Tibial nerve (tissue), 4 donors: ENCODE measurements at regions not wholly inside any gene's neighbourhood (a gene's known extent, or its start where the extent isn't known, plus 50 kb on each side); places are given as distances from the start of the nearest gene placed in this dataset.
"Not testable (repeated sequence)": the region's sequence is repeated elsewhere in the genome, so short reads cannot be mapped to it uniquely, and the experiment has no call there.

Experiments used
- DNase-seq, 2 donors: peaks; one replicate each; pipeline ENCODE4 v3.0.0-alpha.2; 2019; ENCODE audit warnings: low spot score in 2 of 2
- H3K27ac ChIP-seq, 4 donors: fragments of 200-600 bp; sonication (generic) in 3 of 4; one replicate each; pipeline ENCODE4 v1.5.1; 2017 to 2019; ENCODE audit warnings: mild to moderate bottlenecking in 1 of 4
- H3K27me3 ChIP-seq, 2 donors: fragments of 200-600 bp; sonication (generic) in 1 of 2; one replicate each; pipeline versions ENCODE4 v1.5.1 to v1.6.0; 2017 to 2019
- H3K36me3 ChIP-seq, 3 donors: fragments of 200-600 bp; sonication (generic); one replicate each; pipeline ENCODE4 v1.5.1; 2018 to 2019
- H3K4me1 ChIP-seq, 4 donors: fragments of 200-600 bp; sonication (generic) in 3 of 4; one replicate each; pipeline ENCODE4 v1.5.1; 2017 to 2019
- H3K4me3 ChIP-seq, 4 donors: fragments of 200-600 bp; sonication (generic) in 3 of 4; one replicate each; pipeline ENCODE4 v1.5.1; 2017 to 2019; ENCODE audit warnings: mild to moderate bottlenecking in 1 of 4, moderate library complexity in 1 of 4
- H3K9me3 ChIP-seq, 4 donors: fragments of 200-600 bp; sonication (generic) in 3 of 4; one replicate each; pipeline ENCODE4 v1.5.1; 2017 to 2019
- CTCF ChIP-seq, 5 experiments: fragments of 200-600 bp in 3 of 5; fragments of 450-650 bp in 2 of 5; sonication (generic) in 3 of 5; IDR thresholded peaks; one replicate each; pipeline ENCODE4 v1.5.1; 2016 to 2019; ENCODE audit warnings: antibody characterized with exemption in 5 of 5, mild to moderate bottlenecking in 3 of 5, moderate library complexity in 2 of 5
- EP300 ChIP-seq, 2 donors: sonication (generic); formaldehyde crosslinking; IDR thresholded peaks; one replicate each; pipeline ENCODE4 v1.6.1; 2017; ENCODE audit warnings: antibody characterized with exemption in 2 of 2, mild to moderate bottlenecking in 1 of 2
- POLR2A ChIP-seq, 2 donors: fragments of 450-650 bp; IDR thresholded peaks; one replicate each; pipeline ENCODE4 v1.6.1; 2017; ENCODE audit warnings: antibody characterized with exemption in 2 of 2, mild to moderate bottlenecking in 2 of 2, moderate library complexity in 2 of 2
- WGBS, 2 donors: methylation state at CpG; one replicate each; pipeline ENCODE4 v1.1.5; 2018; 5-methylcytosine and 5-hydroxymethylcytosine counted together

DNA sequence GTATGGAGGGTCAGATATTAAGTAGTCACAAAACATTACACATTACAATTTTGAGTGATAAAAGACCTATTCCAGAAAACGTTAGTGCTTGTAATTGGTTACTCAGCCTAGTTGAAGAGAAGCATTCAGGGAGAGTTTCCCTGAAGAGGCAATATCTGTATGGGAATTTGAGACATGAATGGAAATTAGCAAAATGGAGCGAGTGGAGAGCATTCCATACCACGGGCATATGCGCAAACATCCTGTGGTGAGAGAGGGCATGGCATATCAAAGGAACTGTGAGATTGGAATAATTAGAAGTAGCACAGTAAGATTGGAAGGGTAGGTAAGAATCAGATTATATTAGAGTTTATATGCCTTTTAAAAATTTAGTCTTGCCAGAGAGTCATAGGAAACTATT, 867.9 kb downstream of the PRIM2 start:
- not testable (repeated sequence) for H3K4me1 ChIP-seq, H3K4me3 ChIP-seq, H3K27me3 ChIP-seq, H3K27ac ChIP-seq, DNase-seq, H3K9me3 ChIP-seq, H3K36me3 ChIP-seq
- 72 to 77% methylated on average over 4 of the region's 4 CpGs for WGBS, 2 donors

- H3K4me3 ChIP-seq, H3K4me1 ChIP-seq, DNase-seq, H3K27ac ChIP-seq, H3K27me3 ChIP-seq, H3K9me3 ChIP-seq, H3K36me3 ChIP-seq: not testable (repeated sequence)
- WGBS, 2 donors: 30 to 49% methylated on average over 1 of the region's 1 CpG
Observed at GRCh38 chr6:58193209-58193608, 875.8 kb downstream of the PRIM2 start.

DNA sequence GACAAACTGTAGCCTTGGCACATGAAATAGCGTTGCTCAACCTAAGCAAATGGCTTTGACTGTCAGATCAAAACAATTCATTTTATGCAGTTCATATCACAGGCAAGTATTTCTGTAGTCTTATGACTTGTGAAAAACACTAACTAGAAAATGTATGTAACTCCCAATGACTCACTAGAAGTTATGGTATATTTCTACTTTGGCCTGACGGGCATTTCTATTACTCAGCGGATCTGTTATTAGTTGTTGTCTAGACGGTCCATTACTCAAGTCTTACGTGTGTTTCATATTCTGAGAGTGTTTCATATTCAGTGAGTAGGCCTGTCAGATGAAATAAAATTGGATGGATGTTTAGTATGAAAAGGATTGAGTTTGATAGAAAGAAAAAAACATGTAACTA, 880.9 kb downstream of the PRIM2 start:
- WGBS, 2 donors: 87 to 89% methylated on average over 5 of the region's 5 CpGs
- no peak overlapping the region for H3K4me3 ChIP-seq
- no peaks in the 10 kb centered on the region for H3K9me3 ChIP-seq
- no peaks in the 10 kb centered on the region for H3K27me3 ChIP-seq
- no peaks in the 10 kb centered on the region for H3K36me3 ChIP-seq
- H3K4me1 ChIP-seq: no peaks in the 10 kb centered on the region
- no peak for TF ChIP-seq POLR2A (IDR thresholded peaks at IDR 0.05)
- no peak for TF ChIP-seq CTCF (IDR thresholded peaks at IDR 0.05)
- TF ChIP-seq EP300 (IDR thresholded peaks at IDR 0.05): no peak
- no peak overlapping the region for H3K27ac ChIP-seq
- no peak for DNase-seq

DNA sequence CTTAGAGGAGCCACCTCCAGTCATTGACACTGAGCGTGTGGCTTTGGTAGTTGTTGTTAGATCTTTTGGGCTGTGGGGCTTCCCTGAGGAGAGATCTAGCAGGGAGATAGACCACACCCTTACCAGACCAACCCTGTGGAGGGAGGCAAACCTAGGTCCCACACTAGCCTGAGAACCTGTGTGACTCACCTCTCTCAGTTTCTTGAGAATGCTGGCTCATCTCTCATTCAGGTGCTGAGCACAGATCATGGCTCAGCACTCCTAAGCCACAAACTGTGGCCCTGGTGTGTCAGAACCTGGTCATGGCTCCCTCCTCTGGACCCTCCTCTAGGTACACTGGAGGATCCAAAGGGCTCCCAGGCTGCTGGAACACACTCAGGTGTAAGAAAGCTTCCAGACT, 919.7 kb downstream of the PRIM2 start:
- not testable (repeated sequence) for H3K36me3 ChIP-seq, DNase-seq, H3K4me1 ChIP-seq, H3K4me3 ChIP-seq, H3K27me3 ChIP-seq, H3K27ac ChIP-seq
- peaks cover 0 to 25% (median 0%) of the 10 kb centered on the region in 4 donors for H3K9me3 ChIP-seq
- 100% methylated on average over 1 of the region's 1 CpG for WGBS, 2 donors

GRCh38 chr6:58238421-58238820, 921.0 kb downstream of the PRIM2 start:
- H3K4me1 ChIP-seq, DNase-seq, H3K27me3 ChIP-seq, H3K27ac ChIP-seq, H3K36me3 ChIP-seq, H3K4me3 ChIP-seq: not testable (repeated sequence)
- peaks cover 0 to 20% (median 0%) of the 10 kb centered on the region in 4 donors for H3K9me3 ChIP-seq

- DNase-seq, H3K36me3 ChIP-seq, H3K4me1 ChIP-seq, H3K27me3 ChIP-seq, H3K27ac ChIP-seq, H3K4me3 ChIP-seq: not testable (repeated sequence)
- H3K9me3 ChIP-seq: peaks cover 0 to 17% (median 0%) of the 10 kb centered on the region in 4 donors
- WGBS, 2 donors: 93 to 97% methylated on average over 13 to 18 of the region's 23 CpGs
Observed at GRCh38 chr6:58257625-58258024, 940.2 kb downstream of the PRIM2 start.

- no peak for DNase-seq
- H3K4me3 ChIP-seq: no peak overlapping the region
- no peaks in the 10 kb centered on the region for H3K27me3 ChIP-seq
- H3K4me1 ChIP-seq: no peaks in the 10 kb centered on the region
- no peak for TF ChIP-seq POLR2A (IDR thresholded peaks at IDR 0.05)
- H3K27ac ChIP-seq: no peak overlapping the region
- no peaks in the 10 kb centered on the region for H3K9me3 ChIP-seq
- no peaks in the 10 kb centered on the region for H3K36me3 ChIP-seq
Observed at GRCh38 chr6:58290177-58290576, 972.7 kb downstream of the PRIM2 start.

DNA sequence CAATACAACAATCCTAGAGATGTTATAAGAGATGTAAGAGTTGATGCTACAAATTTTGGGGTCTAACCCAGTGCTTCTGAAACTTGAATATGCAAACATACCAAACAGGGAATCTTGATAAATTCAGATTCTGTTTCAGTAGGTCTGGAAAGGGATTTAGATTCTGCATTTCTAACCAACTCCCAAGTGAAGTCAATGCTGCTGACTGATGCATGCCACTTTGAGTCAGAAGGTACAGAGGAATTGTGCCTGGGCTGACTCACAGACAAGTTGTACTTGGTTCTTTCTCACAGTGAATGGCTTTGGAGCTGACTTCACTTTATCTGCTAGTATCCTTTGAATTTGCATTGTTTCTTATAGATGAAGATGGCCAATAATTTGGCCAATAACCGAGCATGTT, 973.9 kb downstream of the PRIM2 start:
- 36 to 58% methylated on average over 1 of the region's 1 CpG for WGBS, 2 donors
- not testable (repeated sequence) for H3K4me1 ChIP-seq, H3K4me3 ChIP-seq, DNase-seq, H3K27me3 ChIP-seq, H3K9me3 ChIP-seq, H3K27ac ChIP-seq, H3K36me3 ChIP-seq

- H3K27me3 ChIP-seq, H3K4me3 ChIP-seq, H3K9me3 ChIP-seq, DNase-seq, H3K36me3 ChIP-seq, H3K27ac ChIP-seq, H3K4me1 ChIP-seq: not testable (repeated sequence)
Observed at GRCh38 chr6:58307901-58308300, 990.5 kb downstream of the PRIM2 start.

- H3K4me1 ChIP-seq, H3K27ac ChIP-seq, H3K27me3 ChIP-seq, H3K4me3 ChIP-seq, H3K9me3 ChIP-seq, H3K36me3 ChIP-seq, DNase-seq: not testable (repeated sequence)
Observed at GRCh38 chr6:58332108-58332507, 1014.7 kb downstream of the PRIM2 start.

DNA sequence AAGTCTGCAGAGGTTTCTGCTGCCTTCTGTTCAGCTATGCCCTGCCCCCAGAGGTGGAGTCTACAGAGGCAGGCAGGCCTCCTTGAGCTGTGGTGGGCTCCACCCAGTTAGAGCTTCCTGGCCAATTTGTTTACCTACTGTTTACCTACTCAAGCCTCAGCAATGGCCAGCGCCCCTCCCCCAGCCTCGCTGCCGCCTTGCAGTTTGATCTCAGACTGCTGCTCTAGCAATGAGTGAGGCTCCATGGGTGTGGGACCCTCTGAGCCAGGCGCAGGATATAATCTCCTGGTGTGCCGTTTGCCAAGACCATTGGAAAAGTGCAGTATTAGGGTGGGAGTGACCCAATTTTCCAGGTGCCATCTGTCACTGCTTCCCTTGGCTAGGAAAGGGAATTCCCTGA, 1024.9 kb downstream of the PRIM2 start:
- WGBS, 2 donors: 96% methylated on average over 5 of the region's 5 CpGs; no CpG with 5 or more reads in 1 of the 2 donors
- not testable (repeated sequence) for H3K27me3 ChIP-seq, DNase-seq, H3K4me1 ChIP-seq, H3K27ac ChIP-seq, H3K36me3 ChIP-seq, H3K4me3 ChIP-seq, H3K9me3 ChIP-seq

GRCh38 chr6:58347534-58347933, 1030.1 kb downstream of the PRIM2 start:
- H3K36me3 ChIP-seq, H3K27ac ChIP-seq, H3K27me3 ChIP-seq, H3K4me1 ChIP-seq, H3K9me3 ChIP-seq, H3K4me3 ChIP-seq, DNase-seq: not testable (repeated sequence)
- 82 to 89% methylated on average over 2 of the region's 2 CpGs for WGBS, 2 donors

GRCh38 chr6:58351619-58352018, 1034.2 kb downstream of the PRIM2 start:
- H3K27ac ChIP-seq, H3K27me3 ChIP-seq, DNase-seq, H3K4me3 ChIP-seq, H3K9me3 ChIP-seq, H3K4me1 ChIP-seq, H3K36me3 ChIP-seq: not testable (repeated sequence)
- 89 to 93% methylated on average over 1 of the region's 1 CpG for WGBS, 2 donors

DNA sequence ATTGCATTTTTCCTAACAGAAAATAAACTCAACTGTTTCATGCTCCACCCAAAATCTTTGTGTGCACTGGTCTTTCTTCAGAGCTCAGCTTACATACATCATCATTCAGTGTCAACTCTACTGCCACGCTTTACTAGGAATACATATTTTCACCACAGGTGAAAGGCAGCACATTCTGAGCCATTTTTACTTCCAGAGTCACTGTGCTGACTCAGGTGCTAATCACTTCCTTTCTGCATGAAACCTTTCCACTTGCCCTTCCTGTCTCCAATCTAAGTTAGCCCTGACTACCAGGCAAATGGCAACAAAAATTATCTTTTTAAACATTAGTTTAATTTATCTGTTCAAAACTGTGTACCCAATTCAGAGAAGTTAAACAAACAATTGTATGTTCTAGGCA, 1041.0 kb downstream of the PRIM2 start:
- WGBS, 2 donors: 51 to 77% methylated on average over 1 of the region's 1 CpG

More for the DNA sequence above, 1041.0 kb downstream of the PRIM2 start:
- not testable (repeated sequence) for H3K36me3 ChIP-seq, DNase-seq, H3K27me3 ChIP-seq, H3K4me3 ChIP-seq, H3K4me1 ChIP-seq, H3K27ac ChIP-seq, H3K9me3 ChIP-seq
